Left ventricle myocardium superior (tissue), 1 donor: ENCODE measurements at regions not wholly inside any gene's neighbourhood (a gene's known extent, or its start where the extent isn't known, plus 50 kb on each side); places are given as distances from the start of the nearest gene placed in this dataset.
"Not testable (repeated sequence)": the region's sequence is repeated elsewhere in the genome, so short reads cannot be mapped to it uniquely, and the experiment has no call there.

ENCODE experiments used
- ATAC-seq: fragments of 200-7000 bp; cut with Tn5 transposase; one replicate; pipeline ENCODE4 v1.9.1; 2020; ENCODE audit warnings: mild to moderate bottlenecking, moderate library complexity
- DNase-seq: peaks from one replicate; pipeline ENCODE4 v3.0.0-alpha.2; 2020
- intact Hi-C: fragments of 100-400 bp; cut with micrococcal nuclease; formaldehyde crosslinking; loops from one replicate; pipeline ENCODE4 v1.11.0; 2022
- donor health status: DM: no; HTN: yes; CAD: no; lungs with severe emphysema.

GRCh38 chr7:131152766-131153165 is 174.9 kb upstream of the MKLN1 start:
- ATAC-seq = no peak
- intact Hi-C loops = no loop called here
- no peak for DNase-seq

- intact Hi-C loops = no loop called here
- no peak for DNase-seq
- ATAC-seq = no peak
These were observed 173.3 kb upstream of the MKLN1 start for GRCh38 chr7:131154380-131154779.

DNA sequence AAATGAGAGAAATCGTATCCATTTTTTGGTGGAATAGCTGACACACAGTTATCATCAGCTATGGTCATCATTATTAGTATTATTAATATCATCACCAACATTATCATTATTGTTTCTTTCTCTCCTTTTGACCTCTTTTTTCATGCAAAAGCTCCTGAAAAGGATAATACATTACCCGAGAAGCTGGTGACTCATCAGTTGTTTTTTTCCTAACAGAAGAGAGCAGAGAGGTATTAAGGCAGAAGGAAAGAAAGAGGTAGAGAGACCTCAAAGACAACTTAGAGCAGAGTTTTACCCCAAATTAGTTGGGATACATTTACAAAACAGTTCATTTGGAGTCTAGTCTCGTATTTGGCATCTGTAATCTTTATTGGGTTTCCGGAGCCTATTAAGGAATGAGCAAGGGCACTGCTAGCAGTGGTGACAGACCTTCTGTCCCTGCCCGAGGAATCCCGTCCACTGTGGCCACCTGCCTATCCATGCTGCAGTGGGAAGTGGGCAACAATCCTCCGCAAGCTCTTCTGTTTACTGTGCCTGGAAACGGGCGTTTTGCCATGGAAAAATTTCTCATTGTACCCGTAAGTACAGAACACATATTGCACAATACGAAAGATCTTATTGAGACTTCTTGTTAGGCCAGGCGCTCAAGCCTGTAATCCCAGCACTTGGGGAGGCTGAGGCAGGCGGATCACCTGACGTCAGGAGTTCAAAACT is 170.0 kb upstream of the MKLN1 start:
- no peak for DNase-seq
- intact Hi-C loops = no loop called here
- ATAC-seq = peak; percentile 81

GRCh38 chr7:131158244-131158636 is 169.4 kb upstream of the MKLN1 start:
- intact Hi-C loops, ATAC-seq, DNase-seq: not testable (repeated sequence)

DNA sequence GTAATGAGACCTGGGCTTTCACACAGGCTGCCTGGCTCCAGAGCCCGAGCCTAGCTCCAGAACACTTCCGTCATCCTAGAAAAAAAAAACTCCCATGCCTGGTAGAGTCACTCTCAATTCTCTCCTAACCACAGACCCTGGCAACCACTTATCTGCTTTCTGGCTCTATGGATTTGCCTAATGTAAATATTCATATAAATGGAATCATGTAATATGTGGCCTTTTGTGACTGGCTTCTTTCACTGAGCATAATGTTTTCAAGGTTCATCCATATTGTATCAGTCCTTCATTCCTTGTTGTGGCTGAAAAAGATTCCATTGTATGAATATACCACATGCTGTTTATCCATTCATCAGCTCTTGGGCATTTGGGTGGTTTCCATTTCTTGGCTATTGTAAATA is 167.7 kb upstream of the MKLN1 start:
- DNase-seq (no peak), ATAC-seq (no peak)
- intact Hi-C loops = no loop called here

GRCh38 chr7:131161103-131161502 is 166.6 kb upstream of the MKLN1 start:
- no peak for ATAC-seq
- DNase-seq = no peak
- intact Hi-C loops = no loop called here

DNA sequence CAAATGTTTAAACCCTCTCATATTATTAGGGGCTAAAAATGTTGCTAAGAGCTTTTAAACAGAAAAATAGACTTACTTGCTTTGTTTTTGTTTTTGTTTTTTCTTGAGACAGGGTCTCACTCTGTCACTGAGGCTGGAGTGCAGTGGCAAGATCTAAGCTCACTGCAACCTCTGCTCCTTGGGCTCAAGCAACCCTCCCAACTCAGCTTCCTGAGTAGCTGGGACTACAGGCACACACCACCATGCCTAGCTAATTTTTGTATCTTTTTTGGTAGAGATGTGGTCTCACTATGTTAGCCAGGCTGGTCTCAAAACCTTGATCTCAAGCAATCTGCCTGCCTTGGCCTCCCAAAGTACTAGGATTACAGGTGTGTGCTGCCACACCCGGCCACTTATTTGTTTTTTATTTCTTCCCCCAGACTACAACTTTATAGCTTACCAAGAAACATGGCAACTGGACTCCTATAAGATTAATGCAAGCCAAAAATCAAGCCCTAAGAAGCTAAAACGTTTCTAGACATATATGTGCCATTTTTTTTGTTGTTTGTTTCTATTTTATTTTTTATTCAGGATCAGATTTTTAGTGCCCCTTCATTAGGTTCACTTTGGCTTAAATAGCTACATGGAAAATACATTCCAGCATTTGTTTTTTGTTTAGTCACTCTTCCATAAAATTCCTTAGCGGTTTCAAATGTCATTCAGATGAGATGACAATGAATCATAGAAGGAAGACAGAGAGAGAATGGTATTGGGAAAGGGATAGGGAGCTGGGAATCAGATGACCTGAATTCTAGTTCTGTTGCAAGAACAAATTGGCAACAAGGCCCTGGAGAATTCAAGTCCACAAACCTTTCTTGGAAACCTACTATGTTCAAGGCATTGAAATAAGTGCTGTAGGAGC is 163.4 kb upstream of the MKLN1 start:
- intact Hi-C loops = no loop called here
- ATAC-seq (no peak), DNase-seq (no peak)

DNA sequence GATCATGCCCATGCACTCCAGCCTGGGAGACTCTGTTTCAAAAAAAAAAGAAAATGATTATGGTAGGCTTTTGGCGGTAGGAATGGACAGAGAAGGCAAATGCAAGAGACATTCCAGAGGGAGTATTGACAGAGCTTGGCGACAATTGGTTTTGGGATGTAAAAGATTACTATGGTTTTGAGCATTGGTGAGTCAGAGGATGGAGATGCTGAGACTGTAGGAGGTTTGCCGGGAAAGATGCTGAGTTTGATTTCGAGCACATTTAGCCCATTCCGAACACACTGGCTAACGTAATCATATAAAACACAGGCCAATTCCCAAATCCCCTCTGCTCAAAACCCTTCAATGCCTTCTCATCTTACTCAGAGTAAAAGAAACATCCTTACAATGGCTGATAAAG is 161.6 kb upstream of the MKLN1 start:
- DNase-seq (no peak), ATAC-seq (no peak)
- intact Hi-C loops = no loop called here

- ATAC-seq = no peak
- DNase-seq = no peak
- intact Hi-C loops = no loop called here
These were observed 157.0 kb upstream of the MKLN1 start for GRCh38 chr7:131170440-131171271.

DNA sequence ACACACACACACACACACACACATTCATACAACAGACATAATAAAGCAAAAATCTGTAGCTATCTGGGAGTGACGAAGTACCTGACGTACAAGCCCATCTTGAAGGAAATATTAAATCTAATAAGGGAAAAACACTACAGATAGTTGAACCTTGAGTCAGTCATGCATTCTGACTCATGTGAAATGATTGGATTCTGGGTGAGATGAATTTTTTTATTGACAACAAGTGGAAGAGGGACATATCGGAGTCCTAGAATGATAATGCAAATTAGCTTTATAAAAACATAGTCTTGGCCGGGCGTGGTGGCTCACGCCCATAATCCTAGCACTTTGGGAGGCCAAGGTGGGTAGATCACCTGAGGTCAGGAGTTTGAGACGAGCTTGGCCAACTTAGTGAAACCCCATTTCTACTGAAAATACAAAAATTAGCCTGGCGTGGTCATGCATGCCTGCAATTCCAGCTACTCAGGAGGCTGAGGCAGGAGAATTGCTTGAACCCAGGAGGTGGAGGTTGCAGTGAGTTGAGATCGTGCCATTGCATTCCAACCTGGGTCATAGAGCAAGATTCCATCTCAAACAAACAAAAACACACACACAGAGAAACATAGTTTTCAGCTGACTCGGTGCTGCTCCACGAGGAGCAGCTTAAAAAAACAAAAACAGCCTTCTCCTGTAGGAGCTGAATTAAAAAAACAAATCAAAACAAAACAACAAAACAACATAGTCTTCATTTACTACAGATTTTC is 154.4 kb upstream of the MKLN1 start:
- intact Hi-C loops = no loop called here
- ATAC-seq = no peak
- DNase-seq = no peak

DNA sequence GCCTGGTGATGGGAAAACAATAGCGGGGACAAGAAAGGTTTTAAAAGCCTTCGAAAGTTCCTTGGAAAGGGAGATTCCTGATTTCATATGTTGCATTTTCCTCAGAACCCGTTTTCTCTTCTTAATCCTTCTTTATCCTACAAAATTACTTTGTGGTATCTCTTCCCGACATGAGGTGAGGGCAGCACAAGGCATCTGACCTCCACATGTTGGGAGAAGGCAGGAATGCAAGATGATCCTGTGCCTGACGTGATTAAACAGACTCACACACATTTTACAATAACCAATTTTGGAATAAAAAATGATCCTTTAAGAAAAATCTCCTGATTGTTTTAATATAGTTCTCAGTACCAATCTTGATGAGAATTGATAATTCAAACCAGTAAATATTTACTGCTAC is 153.3 kb upstream of the MKLN1 start:
- intact Hi-C loops = no loop called here
- DNase-seq (no peak), ATAC-seq (no peak)

- intact Hi-C loops = no loop called here
- ATAC-seq (no peak), DNase-seq (no peak)
These were observed 152.8 kb upstream of the MKLN1 start for GRCh38 chr7:131174855-131175254.

DNA sequence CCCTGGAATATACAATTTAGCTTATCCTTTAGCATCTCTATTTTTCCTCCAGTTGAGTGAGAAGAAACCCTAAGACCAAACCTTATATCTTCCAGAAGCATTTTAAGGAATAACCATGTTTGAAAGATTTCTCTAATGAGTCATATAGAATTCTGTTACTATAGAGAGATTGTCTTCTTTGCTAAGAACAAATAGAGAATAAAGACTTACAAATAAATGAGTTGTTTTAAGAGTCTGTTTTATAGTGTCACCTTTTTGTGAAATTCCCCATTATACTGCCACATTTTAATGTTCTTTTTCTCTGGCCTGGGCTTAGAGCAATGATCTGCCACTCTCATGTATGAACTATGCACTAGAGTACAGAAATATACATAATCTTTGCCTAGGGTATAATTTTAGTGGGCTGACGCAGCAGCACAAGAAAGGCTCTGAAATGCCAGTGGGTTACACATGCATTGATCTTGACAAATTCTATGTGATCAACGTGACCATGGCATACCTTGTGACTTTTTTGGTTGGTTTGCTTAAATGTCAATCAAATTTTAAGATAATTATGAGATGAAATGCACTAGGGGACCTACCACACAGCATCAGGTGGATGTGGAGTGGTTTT is 145.1 kb upstream of the MKLN1 start:
- no peak for DNase-seq
- intact Hi-C loops = no loop called here
- no peak for ATAC-seq

- ATAC-seq = no peak
- intact Hi-C loops = no loop called here
These were observed 144.6 kb upstream of the MKLN1 start for GRCh38 chr7:131183072-131183471.

DNA sequence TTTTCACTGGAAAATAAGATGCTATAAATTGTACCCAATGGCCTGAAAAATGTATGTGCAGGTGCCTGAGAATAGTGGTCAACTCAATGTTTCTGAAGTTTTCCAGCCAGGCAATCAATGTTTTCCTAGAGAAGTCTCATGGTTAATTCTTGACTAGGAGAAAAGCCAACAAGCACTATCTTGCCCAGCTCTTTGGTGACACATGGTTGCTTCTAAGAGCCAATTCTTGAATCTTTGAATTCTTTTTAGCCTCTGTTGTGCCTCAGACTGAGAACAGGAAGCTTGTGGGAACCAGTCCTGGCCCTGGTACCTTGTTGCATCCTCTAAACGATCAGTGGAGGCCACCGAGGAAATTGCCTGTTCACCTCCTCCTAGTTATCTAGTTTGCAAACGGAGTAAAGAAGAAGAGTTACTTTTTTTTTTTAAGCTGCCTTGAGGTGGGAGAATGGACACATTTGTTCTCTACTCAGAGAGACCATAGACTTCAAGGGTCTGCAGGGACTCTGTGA is 144.0 kb upstream of the MKLN1 start:
- intact Hi-C loops = no loop called here

More at GRCh38 chr7:131183072-131183471, 144.6 kb upstream of the MKLN1 start:
- no peak for DNase-seq

GRCh38 chr7:131186816-131187215 is 140.9 kb upstream of the MKLN1 start:
- intact Hi-C loops = no loop called here
- DNase-seq (no peak), ATAC-seq (peak; percentile 96)

More for the DNA sequence above, 144.0 kb upstream of the MKLN1 start:
- DNase-seq (no peak), ATAC-seq (no peak)

DNA sequence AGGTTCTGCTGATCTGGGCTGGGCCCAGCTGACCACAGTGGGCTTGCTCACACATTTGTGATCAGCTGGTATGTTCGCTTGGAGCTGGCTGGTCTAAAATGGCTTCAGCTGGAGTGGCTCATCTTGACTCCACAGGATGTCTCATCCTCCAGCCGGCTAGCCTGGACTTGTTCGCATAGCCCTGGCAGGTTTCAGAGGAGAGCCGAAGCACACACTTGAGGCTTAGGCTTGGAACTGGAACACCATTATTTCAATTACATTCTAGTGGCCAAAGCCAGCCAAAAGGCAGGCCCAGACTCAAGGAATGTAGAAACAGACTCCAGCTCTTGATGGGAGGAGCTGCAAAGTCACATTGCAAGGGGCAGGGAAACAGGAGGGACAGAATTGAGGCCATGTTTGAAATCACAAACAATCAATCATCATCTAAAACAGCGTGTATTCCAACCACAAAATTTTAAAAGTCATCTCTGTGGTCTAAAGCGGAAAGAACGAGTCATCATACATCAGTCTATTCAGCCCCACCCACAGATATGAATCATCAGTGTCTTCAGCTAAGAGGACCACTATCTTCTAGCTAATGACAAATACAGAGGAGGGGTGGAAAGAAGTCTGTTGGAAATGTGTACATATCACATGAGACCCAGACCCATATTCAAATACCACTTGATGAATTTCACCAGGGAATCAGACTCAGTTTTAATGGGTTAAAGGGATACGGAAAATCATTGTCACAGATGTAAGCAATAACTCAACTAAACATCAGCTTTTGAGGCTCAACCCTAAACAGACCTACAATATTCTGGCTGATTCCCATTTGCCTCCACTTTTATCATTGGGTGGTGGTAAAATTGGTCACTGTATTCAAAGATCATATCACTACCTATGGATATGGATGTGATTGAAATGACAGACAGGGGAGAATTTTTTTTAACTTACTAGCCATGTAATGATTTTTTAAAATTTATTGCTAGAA is 139.0 kb upstream of the MKLN1 start:
- ATAC-seq (no peak), DNase-seq (no peak)
- intact Hi-C loops = no loop called here
